IgD-negative memory B cell (primary cell): ENCODE measurements at regions not wholly inside any gene's neighbourhood (a gene's known extent, or its start where the extent isn't known, plus 50 kb on each side); places are given as distances from the start of the nearest gene placed in this dataset.

Source experiments
- H3K27ac Mint-ChIP-seq, 3 donors: one replicate each; pipeline ENCODE4 v1.8.0; 2020 to 2022; ENCODE audit warnings: mild to moderate bottlenecking in 3 of 3, mixed read lengths in 3 of 3, moderate library complexity in 1 of 3
- H3K27me3 Mint-ChIP-seq: one replicate; pipeline ENCODE4 v1.8.0; 2021; ENCODE audit warnings: mixed read lengths
- H3K36me3 Mint-ChIP-seq: one replicate; pipeline ENCODE4 v1.8.0; 2020; ENCODE audit warnings: mild to moderate bottlenecking, mixed read lengths
- H3K4me1 Mint-ChIP-seq, 3 donors: one replicate each; pipeline ENCODE4 v1.8.0; 2020 to 2022; ENCODE audit warnings: mixed read lengths in 3 of 3, mild to moderate bottlenecking in 1 of 3
- H3K4me3 Mint-ChIP-seq, 4 donors: one replicate each; pipeline ENCODE4 v1.8.0; 2020 to 2022; ENCODE audit warnings: mild to moderate bottlenecking in 4 of 4, mixed read lengths in 4 of 4, moderate library complexity in 3 of 4
- H3K9me3 Mint-ChIP-seq, 3 donors: one replicate each; pipeline ENCODE4 v1.8.0; 2020 to 2021; ENCODE audit warnings: mixed read lengths in 3 of 3, mild to moderate bottlenecking in 1 of 3

DNA sequence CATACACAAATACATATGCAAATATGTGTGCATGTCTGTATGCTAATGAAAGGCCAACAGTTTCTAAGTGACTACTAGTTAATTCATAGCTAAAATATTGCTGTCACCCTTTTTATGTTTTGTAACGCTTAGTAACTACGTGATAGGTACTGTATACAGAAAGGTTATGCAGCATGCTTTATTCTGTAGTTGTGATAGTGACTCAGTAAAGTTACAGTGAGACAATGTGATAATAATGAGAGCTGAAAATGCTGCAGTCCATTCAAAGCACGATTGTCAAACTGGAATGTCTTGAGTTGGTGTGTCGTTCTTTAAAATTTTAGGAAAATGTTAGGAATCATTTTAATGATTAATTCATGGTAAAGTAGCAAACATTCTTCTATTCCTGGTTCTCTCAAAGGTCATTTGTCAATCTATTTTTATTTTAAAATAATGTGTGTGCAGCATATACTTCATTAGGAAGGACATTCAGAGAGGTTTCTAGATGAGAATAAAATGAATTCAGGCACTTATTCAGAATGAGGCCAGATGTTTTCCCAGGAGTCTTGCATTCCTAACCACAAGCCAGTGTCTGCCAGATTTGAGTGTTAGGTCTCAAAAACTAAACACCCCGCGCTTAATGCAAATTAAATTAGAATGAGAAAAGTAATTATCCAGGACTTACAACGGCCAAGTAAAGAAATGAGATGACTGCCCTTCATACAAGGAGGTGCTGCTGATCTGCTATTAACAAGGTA, 408.8 kb upstream of the FZD8 start:
- no peak overlapping the region for H3K4me3 Mint-ChIP-seq
- H3K36me3 Mint-ChIP-seq: no peaks in the 10 kb centered on the region
- H3K9me3 Mint-ChIP-seq: peaks cover 0 to 7% (median 2%) of the 10 kb centered on the region in 3 donors
- no peaks in the 10 kb centered on the region for H3K4me1 Mint-ChIP-seq
- no peaks in the 10 kb centered on the region for H3K27me3 Mint-ChIP-seq
- no peak overlapping the region for H3K27ac Mint-ChIP-seq

DNA sequence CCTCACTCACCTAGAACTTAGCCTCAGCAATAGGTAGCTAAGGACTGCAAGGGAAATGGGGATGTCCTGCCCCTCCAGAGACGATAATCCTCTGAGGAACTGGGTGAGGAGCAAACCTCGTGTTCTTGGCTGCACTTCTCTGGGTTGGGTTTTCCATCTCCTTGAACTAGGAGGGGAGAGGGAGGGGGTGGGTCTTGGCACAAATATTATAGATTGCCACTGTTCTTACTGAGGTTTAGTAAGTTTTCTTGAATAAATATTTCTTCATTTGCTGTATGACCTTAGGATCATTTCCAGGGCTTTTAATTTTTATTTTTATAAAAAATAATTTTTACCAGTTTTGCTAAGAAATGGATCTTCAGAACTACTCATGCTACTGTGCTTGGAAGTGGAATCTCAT, 406.7 kb upstream of the FZD8 start:
- no peaks in the 10 kb centered on the region for H3K36me3 Mint-ChIP-seq
- H3K27ac Mint-ChIP-seq: no peak overlapping the region
- no peaks in the 10 kb centered on the region for H3K27me3 Mint-ChIP-seq
- peaks cover 0 to under 1% (median 0%) of the 10 kb centered on the region in 3 donors for H3K9me3 Mint-ChIP-seq
- no peak overlapping the region for H3K4me3 Mint-ChIP-seq
- no peaks in the 10 kb centered on the region for H3K4me1 Mint-ChIP-seq

DNA sequence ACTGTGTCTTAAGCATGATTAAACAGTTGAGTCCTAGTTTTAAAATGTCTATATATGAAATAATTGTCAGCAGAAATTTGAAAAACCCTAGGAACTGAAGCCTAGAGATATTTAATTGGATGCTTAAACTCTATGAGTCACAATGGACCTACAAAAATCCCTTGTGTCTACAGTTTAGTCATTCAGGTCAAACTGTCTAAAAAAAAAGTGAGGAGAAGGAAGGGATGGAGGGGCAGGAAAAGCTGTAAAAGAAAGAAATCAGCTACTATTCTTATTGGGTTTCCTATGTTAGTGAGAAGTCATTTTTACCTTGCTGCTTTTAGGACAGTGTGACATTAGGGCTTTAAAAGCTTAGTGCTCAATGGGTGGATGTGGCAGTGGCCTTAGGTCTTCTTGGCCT, 406.1 kb upstream of the FZD8 start:
- H3K36me3 Mint-ChIP-seq: no peaks in the 10 kb centered on the region
- H3K27me3 Mint-ChIP-seq: no peaks in the 10 kb centered on the region
- H3K4me1 Mint-ChIP-seq: no peaks in the 10 kb centered on the region
- no peak overlapping the region for H3K27ac Mint-ChIP-seq
- peaks cover 0 to 3% (median 0%) of the 10 kb centered on the region in 3 donors for H3K9me3 Mint-ChIP-seq
- no peak overlapping the region for H3K4me3 Mint-ChIP-seq

DNA sequence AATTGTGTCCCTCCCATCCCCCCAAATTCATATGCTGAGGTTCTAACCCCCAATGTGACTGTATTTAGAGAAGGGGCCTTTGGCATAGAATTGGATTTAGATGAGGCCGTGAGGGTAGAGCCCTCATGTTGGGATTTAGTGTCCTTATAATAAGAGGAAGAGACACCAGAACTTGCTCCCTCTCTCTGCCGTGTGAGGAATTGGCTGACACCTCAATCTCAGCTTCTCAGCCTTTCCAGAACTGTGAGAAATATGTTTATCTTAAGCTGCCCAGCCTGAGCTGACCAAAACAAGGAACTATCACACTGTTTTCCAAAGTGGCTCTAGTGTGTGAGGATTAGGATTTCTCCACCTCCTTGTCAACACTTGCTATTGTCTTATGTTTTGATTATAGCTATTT, 400.0 kb upstream of the FZD8 start:
- H3K9me3 Mint-ChIP-seq: peaks cover 3 to 4% (median 4%) of the 10 kb centered on the region in 3 donors
- no peaks in the 10 kb centered on the region for H3K4me1 Mint-ChIP-seq
- H3K4me3 Mint-ChIP-seq: no peak overlapping the region
- H3K27me3 Mint-ChIP-seq: no peaks in the 10 kb centered on the region
- H3K27ac Mint-ChIP-seq: peak overlapping the region in 1 of 3 donors; percentile 50
- no peaks in the 10 kb centered on the region for H3K36me3 Mint-ChIP-seq

DNA sequence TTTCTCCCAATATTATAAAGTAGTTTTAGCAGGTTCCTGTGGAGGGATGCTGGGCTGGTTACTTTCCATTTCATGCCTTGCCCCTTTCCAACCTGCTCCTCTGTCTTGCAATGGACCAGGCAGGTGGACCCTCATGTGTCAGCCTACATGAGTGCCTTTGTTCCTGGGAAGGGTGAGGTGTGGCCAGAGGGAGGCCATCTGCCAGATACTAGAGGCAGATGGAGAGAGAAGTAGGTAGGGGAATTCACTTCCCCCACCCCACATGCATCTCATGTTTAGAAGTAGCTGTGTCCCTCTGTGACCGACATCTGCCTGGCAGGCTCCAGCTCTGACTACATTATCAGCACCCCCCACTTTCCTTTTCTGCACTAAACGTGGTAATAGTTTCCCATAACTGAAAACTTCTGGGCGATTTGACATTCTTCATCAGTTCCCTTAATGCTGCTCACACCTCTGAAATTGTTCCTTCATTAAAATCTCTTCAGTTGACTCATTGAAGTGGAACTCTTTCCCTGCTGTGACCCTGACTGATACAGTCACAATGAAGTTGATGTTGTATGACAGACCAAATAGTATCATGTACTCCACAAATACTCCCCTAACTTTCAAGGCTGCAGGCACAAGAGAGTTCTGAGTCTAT, 396.3 kb upstream of the FZD8 start:
- Mint-ChIP-seq H3K36me3 (no peaks in the 10 kb centered on the region), H3K9me3 (peaks cover 0 to 4% (median 4%) of the 10 kb centered on the region in 3 donors), H3K27ac (no peak overlapping the region)

DNA sequence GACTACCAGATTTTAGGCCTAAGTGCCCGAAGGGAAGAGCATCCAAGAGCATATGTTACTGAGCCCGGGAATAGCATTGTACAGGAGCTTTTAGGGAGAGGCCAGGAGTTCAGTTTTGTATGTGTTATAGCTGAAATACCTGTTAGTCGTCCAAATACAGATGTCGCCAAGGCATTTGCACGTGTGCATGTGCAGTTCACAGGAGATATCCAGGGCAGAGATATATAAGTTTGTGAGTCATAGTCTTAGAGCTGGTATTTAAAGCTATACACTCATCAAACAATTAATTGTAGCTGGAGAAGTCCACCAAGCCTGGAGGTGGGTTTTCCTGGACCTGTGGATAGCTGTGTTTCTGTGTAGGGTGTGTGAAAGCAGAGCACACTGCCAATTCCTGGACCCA, 394.0 kb upstream of the FZD8 start:
- Mint-ChIP-seq H3K27me3 (no peaks in the 10 kb centered on the region), H3K36me3 (no peaks in the 10 kb centered on the region), H3K4me1 (no peaks in the 10 kb centered on the region), H3K27ac (no peak overlapping the region), H3K9me3 (peaks cover 0 to 3% (median 2%) of the 10 kb centered on the region in 3 donors), H3K4me3 (no peak overlapping the region)

More for the DNA sequence above, 396.3 kb upstream of the FZD8 start:
- Mint-ChIP-seq H3K4me1 (no peaks in the 10 kb centered on the region), H3K27me3 (no peaks in the 10 kb centered on the region), H3K4me3 (no peak overlapping the region)

DNA sequence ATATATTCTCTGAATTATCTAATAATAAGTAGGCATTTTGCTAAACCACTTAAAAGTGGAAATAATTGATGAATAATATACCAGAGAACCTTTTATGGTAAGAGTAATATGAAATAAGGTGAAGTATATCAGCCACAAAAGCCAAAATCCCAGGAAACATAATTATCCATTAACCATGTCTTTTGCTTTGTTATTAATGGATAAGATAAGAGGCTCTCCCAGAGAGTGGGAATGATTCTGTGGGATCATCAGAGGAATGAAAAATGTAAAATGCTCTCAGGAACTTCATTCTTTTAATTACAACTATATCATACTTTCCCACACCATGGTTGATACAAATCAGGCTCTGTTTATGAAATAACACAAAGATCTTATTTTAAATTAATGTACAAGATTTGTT, 391.7 kb upstream of the FZD8 start:
- no peak overlapping the region for H3K4me3 Mint-ChIP-seq
- no peaks in the 10 kb centered on the region for H3K36me3 Mint-ChIP-seq
- H3K4me1 Mint-ChIP-seq: no peaks in the 10 kb centered on the region
- no peaks in the 10 kb centered on the region for H3K27me3 Mint-ChIP-seq
- no peak overlapping the region for H3K27ac Mint-ChIP-seq
- H3K9me3 Mint-ChIP-seq: peaks cover 0 to 3% (median 2%) of the 10 kb centered on the region in 3 donors

DNA sequence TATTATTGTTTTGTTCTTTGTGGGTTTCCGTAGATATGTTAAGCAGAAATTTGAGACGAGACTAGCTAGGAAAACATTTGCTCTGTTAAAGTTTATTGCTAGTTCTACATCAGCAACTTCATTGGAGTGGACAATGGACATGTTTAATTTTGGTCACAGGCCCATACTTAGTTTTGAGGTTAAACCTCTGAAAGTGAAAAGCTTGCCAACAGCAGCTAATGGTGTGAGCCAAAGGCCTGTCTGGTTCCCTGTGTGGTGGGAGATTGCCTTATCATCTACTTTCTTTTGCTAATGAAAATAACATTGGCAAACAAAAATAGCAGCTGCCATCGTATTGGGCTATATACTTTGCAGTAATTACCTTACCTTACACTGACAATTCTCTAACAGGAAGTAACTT, 388.4 kb upstream of the FZD8 start:
- Mint-ChIP-seq H3K9me3 (peaks cover 0 to 7% (median 5%) of the 10 kb centered on the region in 3 donors), H3K27ac (no peak overlapping the region), H3K27me3 (no peaks in the 10 kb centered on the region), H3K4me1 (no peaks in the 10 kb centered on the region), H3K4me3 (no peak overlapping the region), H3K36me3 (no peaks in the 10 kb centered on the region)

DNA sequence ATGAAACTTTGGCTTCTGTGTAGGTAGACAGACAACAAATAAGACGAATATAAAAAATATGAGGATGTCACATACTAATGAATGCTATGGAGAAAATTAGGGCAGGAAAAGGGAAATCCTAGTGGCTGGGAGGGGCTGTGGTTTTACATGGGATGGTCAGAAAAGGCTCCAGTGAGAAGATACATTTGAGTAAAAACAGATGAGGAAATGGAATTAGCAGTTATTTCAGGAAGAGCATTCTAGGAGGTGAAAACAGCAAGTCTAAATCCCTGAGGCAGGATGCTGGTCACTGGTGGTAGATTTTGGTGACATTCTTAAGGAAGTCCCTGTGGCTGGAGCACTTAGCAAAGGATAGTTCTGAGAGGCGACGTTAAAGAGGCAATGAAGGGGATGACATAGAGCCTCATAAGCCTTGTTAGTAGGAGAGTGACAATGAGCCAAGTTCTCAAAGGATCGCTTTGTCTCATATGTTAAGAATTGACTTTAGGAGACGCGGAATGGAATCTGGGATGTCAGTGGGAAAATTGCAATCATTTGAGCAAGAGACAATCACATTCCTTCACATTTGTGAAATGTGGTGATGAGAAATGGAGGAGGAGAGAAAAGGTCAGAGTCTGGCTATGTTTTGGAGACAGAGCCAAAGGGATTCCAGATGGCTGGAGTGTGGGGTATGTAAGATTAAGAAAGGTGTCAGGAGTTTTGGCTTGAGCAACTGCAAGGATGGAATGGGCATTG, 384.7 kb upstream of the FZD8 start:
- Mint-ChIP-seq H3K36me3 (no peaks in the 10 kb centered on the region), H3K4me1 (no peaks in the 10 kb centered on the region)

DNA sequence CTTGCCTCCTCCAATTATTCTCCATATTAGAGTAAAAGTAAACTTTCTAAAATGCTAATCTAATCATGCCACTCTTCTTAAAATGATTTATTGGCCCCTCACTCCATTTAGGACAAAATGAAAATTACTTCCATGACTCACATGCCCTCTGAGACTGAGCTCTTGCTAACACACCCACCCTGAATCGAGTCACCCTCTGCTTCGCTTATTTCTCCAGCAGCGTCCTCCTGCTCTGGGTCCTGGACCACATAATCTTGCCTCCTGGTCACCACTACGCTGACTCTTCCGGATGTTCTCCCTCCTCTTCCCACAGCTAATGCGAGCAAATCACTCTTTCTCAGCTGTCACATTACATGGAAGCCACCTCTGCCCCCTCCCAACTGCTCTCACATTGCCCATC, 384.0 kb upstream of the FZD8 start:
- H3K27ac Mint-ChIP-seq: no peak overlapping the region
- peaks cover 2 to 7% (median 2%) of the 10 kb centered on the region in 3 donors for H3K9me3 Mint-ChIP-seq
- H3K4me1 Mint-ChIP-seq: no peaks in the 10 kb centered on the region
- H3K36me3 Mint-ChIP-seq: no peaks in the 10 kb centered on the region
- H3K4me3 Mint-ChIP-seq: no peak overlapping the region
- H3K27me3 Mint-ChIP-seq: no peaks in the 10 kb centered on the region

More for the DNA sequence above, 384.7 kb upstream of the FZD8 start:
- Mint-ChIP-seq H3K9me3 (peaks cover 2 to 7% (median 2%) of the 10 kb centered on the region in 3 donors), H3K27me3 (no peaks in the 10 kb centered on the region), H3K4me3 (no peak overlapping the region), H3K27ac (no peak overlapping the region)

DNA sequence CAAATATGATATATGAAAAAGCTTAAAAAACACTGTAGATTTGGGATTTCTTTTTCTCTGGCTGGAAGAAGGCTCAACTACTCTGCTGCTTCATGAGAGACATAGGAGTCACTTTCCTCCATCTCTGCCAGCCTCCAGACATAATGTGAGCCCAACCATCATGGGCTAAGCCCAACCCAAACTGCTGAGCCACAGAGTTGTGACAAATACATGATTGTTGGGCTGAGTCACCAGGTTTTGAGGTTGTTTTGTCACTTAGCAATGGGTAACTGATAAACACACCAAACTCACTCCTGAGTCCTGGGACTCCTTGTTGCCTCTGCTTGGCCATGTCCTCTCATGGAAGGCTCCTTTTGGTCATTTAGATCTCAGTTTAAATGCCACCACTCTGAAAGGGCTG, 381.8 kb upstream of the FZD8 start:
- peaks cover 2 to 9% (median 2%) of the 10 kb centered on the region in 3 donors for H3K9me3 Mint-ChIP-seq
- H3K4me3 Mint-ChIP-seq: no peak overlapping the region
- H3K36me3 Mint-ChIP-seq: no peaks in the 10 kb centered on the region
- peaks cover 2% of the 10 kb centered on the region for H3K27me3 Mint-ChIP-seq
- H3K4me1 Mint-ChIP-seq: no peaks in the 10 kb centered on the region
- no peak overlapping the region for H3K27ac Mint-ChIP-seq

DNA sequence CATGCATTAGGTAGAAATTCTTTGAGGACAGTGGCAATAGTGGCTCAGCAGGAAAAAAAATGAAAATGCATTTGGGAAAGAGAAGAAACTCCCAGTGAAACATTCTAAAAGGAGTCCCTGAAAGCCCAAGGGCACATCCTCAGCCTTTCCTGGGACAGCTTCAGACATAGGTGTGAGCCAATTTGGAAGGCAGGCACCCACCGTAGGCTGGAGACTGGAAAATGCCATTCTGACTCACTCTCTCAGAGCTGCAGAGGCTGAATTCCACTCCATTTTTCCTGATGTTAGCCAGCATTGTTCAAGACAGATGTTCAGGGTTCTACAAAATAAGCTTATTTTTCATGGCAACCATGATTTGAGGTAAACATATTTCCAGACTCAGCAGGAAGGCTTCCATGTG, 379.0 kb upstream of the FZD8 start:
- H3K4me3 Mint-ChIP-seq: no peak overlapping the region
- no peak overlapping the region for H3K27ac Mint-ChIP-seq
- H3K9me3 Mint-ChIP-seq: peaks cover 0 to 3% (median 3%) of the 10 kb centered on the region in 3 donors
- H3K36me3 Mint-ChIP-seq: no peaks in the 10 kb centered on the region
- H3K4me1 Mint-ChIP-seq: no peaks in the 10 kb centered on the region
- H3K27me3 Mint-ChIP-seq: peaks cover 2% of the 10 kb centered on the region

DNA sequence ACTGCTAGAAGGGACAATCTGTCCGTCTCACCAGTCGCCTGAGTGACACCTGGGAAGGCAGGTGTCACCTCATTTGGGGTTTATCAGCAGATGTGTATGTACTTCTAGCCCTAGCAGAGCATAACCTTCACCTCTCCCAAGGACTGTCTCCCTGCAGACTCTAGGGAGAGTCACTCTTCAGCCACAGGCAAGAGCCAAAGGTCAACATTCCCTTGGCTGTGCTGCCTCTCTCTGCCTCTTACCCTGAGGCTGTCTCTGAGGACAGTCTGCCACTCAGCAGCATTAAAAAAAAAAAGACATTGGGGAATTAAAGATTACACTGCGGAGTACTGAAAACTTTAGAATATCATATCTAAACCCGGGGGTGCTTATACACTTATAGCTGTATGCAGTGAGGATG, 377.7 kb upstream of the FZD8 start:
- Mint-ChIP-seq H3K36me3 (no peaks in the 10 kb centered on the region), H3K4me1 (no peaks in the 10 kb centered on the region), H3K9me3 (peaks cover 0 to 3% (median 3%) of the 10 kb centered on the region in 3 donors), H3K4me3 (no peak overlapping the region), H3K27me3 (peaks cover 2% of the 10 kb centered on the region), H3K27ac (no peak overlapping the region)

DNA sequence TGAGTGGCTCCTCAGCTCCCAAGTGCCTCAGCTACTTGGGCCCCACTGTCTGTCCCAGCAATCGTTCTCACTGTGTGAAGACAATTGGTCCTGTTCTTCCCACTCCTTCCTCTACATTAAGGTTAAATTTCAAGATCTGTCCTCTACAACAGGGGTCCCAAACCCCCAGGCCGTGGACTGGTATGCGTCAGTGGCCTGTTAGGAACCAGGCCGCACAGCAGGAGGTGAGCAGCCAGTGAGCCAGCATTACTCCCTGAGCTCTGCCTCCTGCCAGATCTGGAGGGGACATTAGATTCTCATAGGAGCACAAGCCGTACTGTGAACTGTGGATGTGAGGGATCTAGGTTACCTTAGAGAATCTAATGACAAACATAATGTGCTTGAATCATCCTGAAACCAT, 376.9 kb upstream of the FZD8 start:
- Mint-ChIP-seq H3K4me3 (no peak overlapping the region), H3K36me3 (no peaks in the 10 kb centered on the region), H3K27me3 (peaks cover 2% of the 10 kb centered on the region), H3K27ac (no peak overlapping the region), H3K9me3 (peaks cover 0 to 3% (median 3%) of the 10 kb centered on the region in 3 donors), H3K4me1 (no peaks in the 10 kb centered on the region)

DNA sequence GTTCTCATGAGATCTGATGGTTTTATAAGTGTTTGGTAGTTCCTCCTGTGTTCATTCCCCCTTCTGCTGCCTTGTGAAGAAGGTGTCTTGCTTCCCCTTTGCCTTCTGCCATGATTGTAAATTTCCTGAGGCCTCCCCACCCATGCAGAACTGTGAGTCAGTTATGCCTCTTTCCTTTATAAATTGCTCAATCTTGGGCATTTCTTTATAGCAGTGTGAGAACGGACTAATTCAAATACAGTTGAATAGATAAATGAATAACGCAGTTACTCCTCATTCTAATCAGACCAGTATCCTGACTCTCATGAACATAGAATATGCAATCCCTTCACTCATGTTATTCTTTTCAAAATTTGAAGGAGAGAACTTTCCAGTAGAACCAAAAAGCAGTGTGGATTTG, 375.0 kb upstream of the FZD8 start:
- peaks cover 2% of the 10 kb centered on the region for H3K27me3 Mint-ChIP-seq
- H3K4me1 Mint-ChIP-seq: no peaks in the 10 kb centered on the region
- peaks cover 1 to 3% (median 2%) of the 10 kb centered on the region in 3 donors for H3K9me3 Mint-ChIP-seq
- no peaks in the 10 kb centered on the region for H3K36me3 Mint-ChIP-seq
- H3K27ac Mint-ChIP-seq: no peak overlapping the region
- H3K4me3 Mint-ChIP-seq: no peak overlapping the region
